Cardiac muscle cell (in vitro differentiated cells and primary cell): ENCODE measurements at regions not wholly inside any gene's neighbourhood (a gene's known extent, or its start where the extent isn't known, plus 50 kb on each side); places are given as distances from the start of the nearest gene placed in this dataset.
A peak's percentile ranks its signal among the peaks of the same experiment; 100 is the strongest.

Experiments
- DNase-seq, 2 donors: peaks; one replicate each; pipeline versions ENCODE4 v3.0.0 to v3.0.0-alpha.2; 2010 to 2017; ENCODE audit warnings: low read depth in 1 of 2, low spot score in 1 of 2
- H3K27ac ChIP-seq: fragments of 200-600 bp; sonication (generic); 2 replicates; pipeline ENCODE4 v1.5.1; 2016
- H3K27me3 ChIP-seq: fragments of 200-600 bp; sonication (generic); 2 replicates; pipeline ENCODE4 v1.6.0; 2016; ENCODE audit warnings: control low read depth
- H3K36me3 ChIP-seq: fragments of 200-600 bp; sonication (generic); 2 replicates; pipeline ENCODE4 v1.5.1; 2016; ENCODE audit warnings: control low read depth
- H3K4me1 ChIP-seq: fragments of 200-600 bp; sonication (generic); 2 replicates; pipeline ENCODE4 v1.8.1; 2017; ENCODE audit warnings: low read depth, mild to moderate bottlenecking, mixed run types
- H3K4me3 ChIP-seq: fragments of 200-600 bp; sonication (generic); 2 replicates; pipeline ENCODE4 v1.5.1; 2016; ENCODE audit warnings: mild to moderate bottlenecking
- H3K9me3 ChIP-seq: fragments of 200-600 bp; sonication (generic); 2 replicates; pipeline ENCODE4 v1.5.1; 2017; ENCODE audit warnings: low read depth, mild to moderate bottlenecking, control low read depth
- TF ChIP-seq, protein P1 (sequence below): IDR thresholded peaks from 2 replicates; pipeline ENCODE4 v1.5.1; 2012; ENCODE audit warnings: low read depth, mild to moderate bottlenecking, low read length

GRCh38 chr5:152511120-152511519, 106.0 kb upstream of the NMUR2 start:
- no peak for DNase-seq
- no peak overlapping the region for H3K4me3 ChIP-seq
- peaks cover 3% of the 10 kb centered on the region for H3K27me3 ChIP-seq
- H3K4me1 ChIP-seq: peaks cover 4% of the 10 kb centered on the region
- H3K9me3 ChIP-seq: no peaks in the 10 kb centered on the region
- H3K27ac ChIP-seq: no peak overlapping the region
- H3K36me3 ChIP-seq: no peaks in the 10 kb centered on the region
- TF ChIP-seq, protein P1, sequence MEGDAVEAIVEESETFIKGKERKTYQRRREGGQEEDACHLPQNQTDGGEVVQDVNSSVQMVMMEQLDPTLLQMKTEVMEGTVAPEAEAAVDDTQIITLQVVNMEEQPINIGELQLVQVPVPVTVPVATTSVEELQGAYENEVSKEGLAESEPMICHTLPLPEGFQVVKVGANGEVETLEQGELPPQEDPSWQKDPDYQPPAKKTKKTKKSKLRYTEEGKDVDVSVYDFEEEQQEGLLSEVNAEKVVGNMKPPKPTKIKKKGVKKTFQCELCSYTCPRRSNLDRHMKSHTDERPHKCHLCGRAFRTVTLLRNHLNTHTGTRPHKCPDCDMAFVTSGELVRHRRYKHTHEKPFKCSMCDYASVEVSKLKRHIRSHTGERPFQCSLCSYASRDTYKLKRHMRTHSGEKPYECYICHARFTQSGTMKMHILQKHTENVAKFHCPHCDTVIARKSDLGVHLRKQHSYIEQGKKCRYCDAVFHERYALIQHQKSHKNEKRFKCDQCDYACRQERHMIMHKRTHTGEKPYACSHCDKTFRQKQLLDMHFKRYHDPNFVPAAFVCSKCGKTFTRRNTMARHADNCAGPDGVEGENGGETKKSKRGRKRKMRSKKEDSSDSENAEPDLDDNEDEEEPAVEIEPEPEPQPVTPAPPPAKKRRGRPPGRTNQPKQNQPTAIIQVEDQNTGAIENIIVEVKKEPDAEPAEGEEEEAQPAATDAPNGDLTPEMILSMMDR: no peak

DNA sequence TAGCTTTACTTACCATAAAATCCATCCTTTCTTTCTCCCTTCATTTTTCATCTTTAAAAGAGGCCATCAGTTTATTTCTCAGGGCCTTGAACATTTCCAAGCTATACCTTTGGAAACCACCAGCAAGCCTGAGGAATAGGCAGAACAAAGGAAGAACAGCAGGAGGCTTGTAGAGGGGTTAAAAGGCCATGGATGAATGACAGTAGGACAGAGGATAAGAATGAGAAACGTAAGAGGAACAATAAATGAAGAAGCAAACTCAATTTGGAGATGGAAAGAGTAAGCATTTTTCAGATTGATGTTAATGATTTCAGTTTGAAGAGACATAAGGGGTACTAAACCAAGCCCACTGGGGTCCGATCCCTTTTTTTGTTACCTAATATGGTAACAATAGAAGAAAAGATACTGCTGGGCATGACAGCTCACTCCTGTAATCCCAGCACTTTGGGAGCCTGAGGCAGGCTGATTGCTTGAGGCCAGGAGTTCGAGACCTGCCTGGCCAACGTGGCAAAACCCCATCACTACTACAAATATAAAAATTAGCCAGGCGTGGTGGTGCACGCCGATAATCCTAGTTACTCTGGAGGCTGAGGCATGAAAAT, 106.6 kb upstream of the NMUR2 start:
- Histone ChIP-seq H3K27me3 (peaks cover 3% of the 10 kb centered on the region), H3K27ac (no peak overlapping the region), H3K4me1 (peaks cover 4% of the 10 kb centered on the region), H3K36me3 (no peaks in the 10 kb centered on the region), H3K4me3 (no peak overlapping the region), H3K9me3 (no peaks in the 10 kb centered on the region)
- TF ChIP-seq, protein P1: no peak
- no peak for DNase-seq

DNA sequence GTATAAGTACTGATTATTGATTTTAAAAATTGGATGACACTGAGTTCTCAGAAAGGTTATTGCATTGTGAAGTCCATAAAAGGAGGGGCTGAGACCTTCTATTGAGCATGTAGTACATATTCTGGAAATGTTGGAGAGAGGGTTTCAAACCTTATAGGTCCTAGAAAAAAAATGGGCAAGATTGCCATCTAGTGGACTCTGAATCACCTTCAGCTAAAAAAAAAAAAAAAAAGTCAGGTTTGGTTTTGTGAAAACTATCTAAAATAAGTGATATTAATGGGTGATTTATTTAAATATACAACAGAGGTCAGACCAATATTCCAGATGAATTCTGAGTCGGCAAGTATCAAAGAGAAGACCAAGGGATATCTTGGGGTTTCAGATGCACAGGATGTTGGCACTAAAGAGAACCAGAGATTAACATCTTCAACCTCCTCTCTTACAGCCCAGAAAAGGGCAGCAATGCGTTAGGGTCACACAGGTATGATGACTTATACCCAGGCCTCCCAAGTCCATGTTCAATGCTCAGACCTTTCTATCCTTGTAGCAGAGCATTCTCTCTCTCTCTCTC, 109.8 kb upstream of the NMUR2 start:
- no peaks in the 10 kb centered on the region for H3K36me3 ChIP-seq
- peak; percentile 24 to 56 for DNase-seq
- no peak overlapping the region for H3K4me3 ChIP-seq
- no peaks in the 10 kb centered on the region for H3K27me3 ChIP-seq
- H3K9me3 ChIP-seq: no peaks in the 10 kb centered on the region
- H3K4me1 ChIP-seq: peaks cover 4% of the 10 kb centered on the region
- TF ChIP-seq, protein P1: peak; percentile 48
- H3K27ac ChIP-seq: no peak overlapping the region

DNA sequence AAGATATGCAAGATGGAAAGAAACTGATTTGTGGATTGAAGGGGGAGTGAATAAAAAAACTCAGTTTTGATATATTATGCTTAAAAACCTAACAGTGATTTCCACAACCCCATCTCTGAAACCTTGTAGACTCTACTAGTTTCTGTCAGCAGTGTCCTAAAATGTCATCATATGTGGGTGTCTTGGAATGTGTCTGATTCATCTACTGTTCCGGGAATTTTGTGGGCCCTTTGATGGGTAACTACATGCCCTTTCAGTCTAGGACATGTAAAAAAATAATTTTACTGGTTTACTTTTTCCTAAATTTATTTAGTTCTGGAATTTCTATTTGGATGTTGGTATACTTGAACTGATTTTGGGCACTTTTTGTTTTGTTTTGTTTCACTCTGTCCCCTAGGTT, 118.9 kb upstream of the NMUR2 start:
- no peak overlapping the region for H3K27ac ChIP-seq

GRCh38 chr5:152527358-152528052, 122.4 kb upstream of the NMUR2 start:
- TF ChIP-seq, protein P1: no peak
- Histone ChIP-seq H3K4me3 (no peak overlapping the region), H3K27ac (no peak overlapping the region), H3K4me1 (no peaks in the 10 kb centered on the region), H3K36me3 (no peaks in the 10 kb centered on the region), H3K27me3 (no peaks in the 10 kb centered on the region), H3K9me3 (no peaks in the 10 kb centered on the region)
- DNase-seq: no peak

More for the DNA sequence above, 118.9 kb upstream of the NMUR2 start:
- DNase-seq: no peak
- H3K36me3 ChIP-seq: no peaks in the 10 kb centered on the region
- no peaks in the 10 kb centered on the region for H3K9me3 ChIP-seq
- no peaks in the 10 kb centered on the region for H3K27me3 ChIP-seq
- H3K4me3 ChIP-seq: no peak overlapping the region
- H3K4me1 ChIP-seq: no peaks in the 10 kb centered on the region
- TF ChIP-seq, protein P1: no peak
